HG03095 (cell line): ENCODE measurements at regions not wholly inside any gene's neighbourhood (a gene's known extent, or its start where the extent isn't known, plus 50 kb on each side); places are given as distances from the start of the nearest gene placed in this dataset.
"Not testable (repeated sequence)": the region's sequence is repeated elsewhere in the genome, so short reads cannot be mapped to it uniquely, and the experiment has no call there.

Source experiments
- ATAC-seq: cut with Tn5 transposase; IDR thresholded peaks from one replicate; pipeline ENCODE4 v1.9.1; 2021; ENCODE audit warnings: moderate library complexity; ENCODE audit not compliant: unreplicated experiment

DNA sequence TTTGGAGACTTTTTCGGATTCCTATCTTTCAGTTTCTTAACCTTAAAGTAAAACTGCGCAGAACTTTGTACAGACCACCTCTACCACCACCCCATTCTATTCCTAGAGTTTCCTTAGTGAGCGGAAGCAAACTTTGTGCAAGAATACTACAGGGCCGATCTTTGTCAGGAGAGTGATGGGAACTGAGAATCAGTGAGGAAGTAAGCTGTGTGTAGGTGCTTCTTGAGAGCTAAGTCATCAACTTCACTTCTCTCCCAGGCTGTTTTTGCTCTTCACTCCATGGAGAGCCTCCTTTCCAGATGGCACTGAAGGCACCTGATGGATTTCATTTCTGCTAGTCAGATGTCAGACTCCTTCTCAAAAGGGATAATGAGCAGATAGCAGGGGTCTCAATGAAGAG is 127.3 kb downstream of the SPATA31D1 start:
- no peak for ATAC-seq

DNA sequence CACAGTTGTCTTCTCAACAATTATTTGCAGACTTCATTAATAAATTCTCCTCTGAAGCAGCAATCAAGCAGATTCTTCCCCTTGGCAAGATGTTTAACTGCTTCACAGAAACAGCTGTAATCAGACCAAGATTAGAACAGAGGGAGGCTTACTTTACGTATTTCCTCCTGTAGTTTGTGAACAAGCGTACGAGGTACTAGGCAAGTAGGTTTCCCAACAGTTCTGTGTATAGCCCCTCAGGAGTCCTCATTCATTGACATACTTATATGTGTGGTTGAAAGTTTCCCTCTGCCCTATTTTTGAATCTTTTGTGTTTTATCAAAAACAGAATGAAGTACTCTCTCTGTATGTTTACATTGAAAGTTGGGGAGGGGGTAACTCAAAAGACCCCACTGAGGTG is 128.0 kb downstream of the SPATA31D1 start:
- no peak for ATAC-seq

DNA sequence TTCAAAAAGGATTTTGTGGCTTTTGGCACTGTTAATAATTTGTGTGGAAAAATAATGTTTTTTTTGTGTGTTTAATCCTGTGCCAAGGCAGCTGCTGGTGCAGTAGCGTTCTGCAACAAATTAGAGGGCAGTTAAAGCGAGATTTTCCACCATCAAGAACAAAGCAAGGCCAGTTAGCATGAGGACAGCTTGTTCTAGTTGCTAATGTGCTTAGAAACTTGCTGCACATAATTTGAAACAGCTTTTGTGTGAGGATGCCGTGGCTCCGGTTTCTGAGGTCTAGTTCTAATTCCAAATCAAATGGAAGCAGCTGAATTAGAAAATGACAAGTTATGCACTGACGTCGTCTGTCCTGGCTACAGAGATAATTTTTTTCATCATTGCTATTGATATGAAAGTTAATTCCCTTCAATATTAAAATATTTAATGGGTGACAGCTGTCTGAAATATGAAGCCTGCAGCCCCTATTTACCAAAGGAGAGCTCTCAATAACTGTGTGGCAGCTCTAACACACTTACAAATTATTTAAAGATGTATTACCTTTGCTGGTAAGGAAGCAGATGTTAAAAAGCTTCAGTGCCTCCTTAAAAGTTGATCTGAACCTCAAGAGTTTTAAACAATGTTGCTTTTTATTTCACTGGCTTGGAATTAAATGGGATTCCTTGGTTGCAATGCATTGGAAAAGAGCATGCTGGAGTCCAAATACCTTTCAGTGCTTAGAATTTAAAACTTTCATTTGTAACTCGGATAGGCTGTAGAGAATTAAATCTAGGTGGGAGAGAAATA is 128.6 kb downstream of the SPATA31D1 start:
- ATAC-seq: no peak

DNA sequence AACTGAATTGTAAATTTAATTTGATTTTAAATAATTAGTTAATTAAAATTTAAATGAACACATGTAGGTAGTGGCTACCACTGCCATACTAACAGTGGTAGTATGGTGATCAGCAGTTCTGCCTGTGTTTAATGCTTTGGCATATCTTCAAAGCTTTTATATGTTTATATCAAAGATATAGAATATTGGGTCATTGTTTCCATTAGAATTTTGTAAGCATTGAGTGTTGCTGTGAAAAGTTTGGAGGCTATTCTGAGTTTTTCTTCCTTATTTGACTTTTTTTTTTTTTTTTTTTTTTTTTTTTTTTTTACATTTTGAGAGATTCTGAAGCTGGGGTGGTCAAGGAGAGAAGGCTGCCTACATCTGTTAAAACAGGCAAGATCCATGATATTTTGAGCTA is 134.2 kb downstream of the SPATA31D1 start:
- ATAC-seq: no peak

DNA sequence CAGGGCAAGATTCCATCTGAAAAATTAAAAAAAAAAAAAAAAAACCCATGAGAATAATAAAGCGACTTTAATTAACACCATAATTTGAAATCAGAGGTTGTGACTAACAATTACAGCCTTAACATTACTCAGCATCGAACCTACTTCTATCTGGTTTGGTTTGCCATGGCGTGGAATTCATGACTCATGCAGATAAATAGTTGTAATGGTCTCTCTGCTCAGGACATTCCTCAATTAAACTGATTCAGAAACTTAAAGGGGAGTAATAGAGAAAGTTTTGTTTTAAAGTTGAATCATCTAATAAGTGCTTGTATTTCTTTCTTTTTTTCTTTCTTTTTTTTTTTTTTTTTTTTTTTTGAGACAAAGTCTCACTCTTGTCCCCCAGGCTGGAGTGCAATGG is 135.5 kb downstream of the SPATA31D1 start:
- ATAC-seq: no peak

DNA sequence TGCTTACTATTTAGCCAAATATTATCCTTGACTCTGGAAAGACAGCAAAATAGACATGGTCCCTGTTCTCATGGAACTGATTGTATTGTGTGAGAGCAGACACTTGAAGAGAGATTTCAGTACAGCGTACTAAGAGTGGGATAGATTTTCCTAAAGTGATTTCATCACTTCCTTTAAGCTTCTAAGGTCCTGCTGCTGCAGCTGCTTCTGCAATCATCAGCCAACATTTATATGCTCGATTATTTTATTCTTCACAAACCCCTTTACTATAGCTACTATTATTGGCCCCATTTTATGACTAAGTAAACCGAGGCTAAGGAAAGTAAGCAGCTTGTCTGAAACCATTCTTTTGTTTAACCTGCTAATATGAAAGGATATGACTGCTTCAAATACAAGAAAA is 137.7 kb downstream of the SPATA31D1 start:
- ATAC-seq: no peak

DNA sequence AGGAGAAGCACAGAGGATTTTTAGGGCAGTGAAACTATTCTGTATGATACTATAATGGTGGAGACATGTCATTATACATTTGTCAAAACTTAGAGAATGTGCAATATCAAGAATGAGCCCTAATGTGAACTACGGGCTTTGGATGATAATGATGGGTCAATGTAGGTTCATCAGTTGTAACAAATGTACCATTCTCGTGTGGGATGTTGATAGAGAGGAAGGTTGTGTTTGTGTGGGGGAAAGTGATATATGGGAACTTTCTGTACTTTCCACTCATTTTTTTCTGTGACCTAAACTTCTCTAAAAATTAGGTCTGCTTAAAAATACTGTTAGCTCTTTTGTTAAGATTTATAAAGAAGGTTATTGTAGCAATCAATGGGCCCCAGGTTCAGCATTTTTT is 138.9 kb downstream of the SPATA31D1 start:
- no peak for ATAC-seq

DNA sequence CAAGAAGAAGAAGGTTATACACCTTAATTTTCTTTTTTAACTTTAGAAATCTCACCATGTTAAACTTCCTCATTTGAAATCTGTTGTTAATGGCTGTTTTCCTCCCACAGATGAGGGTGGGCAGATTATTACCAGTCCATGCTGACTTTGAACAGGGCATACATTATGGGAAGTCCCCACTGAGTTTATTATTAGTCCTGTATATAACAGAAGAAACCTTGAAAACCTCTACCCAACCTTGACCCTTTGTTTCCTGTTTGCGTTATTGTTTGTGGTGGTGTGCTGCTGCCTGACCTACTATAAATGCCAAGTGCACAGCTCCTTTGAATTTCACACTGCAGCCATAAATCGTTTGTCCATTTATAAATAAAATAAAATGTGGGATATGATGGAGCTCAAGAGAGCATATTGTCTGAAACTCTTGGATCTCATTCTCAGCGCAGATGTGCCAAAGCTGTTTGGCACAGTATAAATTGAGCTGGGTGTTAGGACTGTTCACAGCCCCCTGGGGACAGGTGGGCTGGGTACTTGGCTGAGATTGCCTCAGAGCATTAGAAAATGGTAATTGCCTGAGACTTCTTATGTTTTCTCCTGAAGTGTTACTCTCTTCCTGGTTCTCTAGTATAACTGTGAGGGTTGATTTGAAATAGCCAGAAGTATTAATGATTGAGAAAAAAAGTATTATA is 139.6 kb downstream of the SPATA31D1 start:
- ATAC-seq: peak; percentile 91

DNA sequence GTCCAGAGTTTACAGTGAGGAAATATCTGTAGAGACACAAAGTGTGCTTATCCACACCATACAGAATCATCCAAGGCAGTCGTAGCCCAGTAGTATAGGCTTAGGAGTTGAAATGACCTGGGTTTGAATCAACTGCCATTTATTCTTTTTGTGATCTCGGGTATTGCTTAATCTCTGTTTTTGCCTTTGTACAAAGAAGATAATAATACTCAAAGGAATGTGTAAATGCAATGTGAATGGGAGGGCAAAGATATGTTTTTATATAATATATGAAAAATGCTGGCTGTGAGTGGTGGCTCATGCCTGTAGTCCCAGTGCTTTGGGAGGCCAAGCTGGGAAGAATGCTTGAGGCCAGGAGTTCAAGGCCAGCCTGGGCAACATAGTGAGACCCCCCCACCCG is 141.1 kb downstream of the SPATA31D1 start:
- ATAC-seq: no peak

DNA sequence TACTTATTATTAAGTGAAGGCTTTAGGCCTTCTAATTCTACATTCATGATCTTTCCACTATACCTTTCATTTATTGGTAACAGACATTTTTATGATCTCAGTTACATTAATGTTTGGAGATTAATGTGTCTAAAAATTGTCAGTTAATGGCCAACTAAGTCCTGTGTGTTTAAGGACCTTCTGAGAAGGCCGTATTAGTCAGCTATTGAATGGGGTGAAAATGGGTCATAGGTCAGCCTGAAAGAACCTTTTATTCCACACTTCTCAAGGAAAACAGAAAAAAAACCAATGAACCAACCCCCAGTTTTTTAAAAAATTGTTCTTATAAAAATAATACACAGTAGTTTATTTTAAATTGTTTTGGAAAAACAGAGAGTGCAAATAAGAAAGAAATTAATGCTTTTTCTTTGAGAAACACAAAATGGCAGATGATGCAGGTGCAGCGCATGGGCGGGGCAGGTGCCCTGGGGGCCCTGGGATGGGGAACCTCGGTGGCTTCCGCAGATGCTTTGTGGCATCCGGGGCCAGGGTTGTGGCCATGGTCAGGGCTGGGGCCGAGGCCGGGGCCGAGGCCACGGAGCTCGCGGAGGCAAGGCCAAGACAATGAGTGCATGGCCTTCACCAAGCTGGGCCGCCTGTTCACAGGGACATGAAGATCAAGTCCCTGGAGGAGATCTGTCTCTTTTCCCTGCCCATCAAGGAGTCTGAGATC is 141.9 kb downstream of the SPATA31D1 start:
- ATAC-seq: no peak

DNA sequence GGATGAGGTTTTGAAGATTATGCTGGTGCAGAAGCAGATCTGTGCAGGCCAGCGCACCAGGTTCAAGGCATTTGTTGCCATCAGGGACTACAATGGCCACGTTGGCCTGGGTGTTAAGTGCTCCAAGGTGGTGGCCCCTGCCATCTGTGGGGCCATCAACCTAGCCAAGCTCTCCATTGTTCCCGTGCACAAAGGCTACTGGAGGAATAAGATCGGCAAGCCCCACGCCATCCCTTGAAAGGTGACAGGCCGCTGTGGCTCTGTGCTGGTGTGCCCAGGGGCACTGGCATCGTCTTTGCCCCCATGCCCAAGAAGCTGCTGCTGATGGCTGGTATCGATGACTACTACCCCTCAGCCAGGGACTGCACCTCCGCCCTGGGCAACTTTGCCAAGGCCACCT is 142.5 kb downstream of the SPATA31D1 start:
- no peak for ATAC-seq

DNA sequence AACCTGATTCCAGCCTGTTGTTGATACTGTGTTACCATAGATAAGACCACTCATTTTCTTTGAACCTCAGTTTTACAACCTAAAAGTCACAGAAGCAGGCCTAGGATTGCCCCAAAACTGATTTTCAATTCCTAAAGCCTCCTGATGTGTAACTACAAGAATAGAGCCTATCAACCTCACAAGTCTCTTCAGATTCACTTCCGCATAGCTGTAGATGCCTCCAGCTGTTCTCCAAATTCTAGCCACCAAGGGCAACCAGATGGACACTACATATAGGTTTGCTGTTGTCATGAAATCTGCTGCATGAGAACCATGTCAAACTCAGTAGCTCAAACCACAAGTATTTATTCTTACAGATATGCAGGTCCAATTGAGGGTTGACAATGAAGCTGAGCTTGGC is 143.5 kb downstream of the SPATA31D1 start:
- no peak for ATAC-seq

DNA sequence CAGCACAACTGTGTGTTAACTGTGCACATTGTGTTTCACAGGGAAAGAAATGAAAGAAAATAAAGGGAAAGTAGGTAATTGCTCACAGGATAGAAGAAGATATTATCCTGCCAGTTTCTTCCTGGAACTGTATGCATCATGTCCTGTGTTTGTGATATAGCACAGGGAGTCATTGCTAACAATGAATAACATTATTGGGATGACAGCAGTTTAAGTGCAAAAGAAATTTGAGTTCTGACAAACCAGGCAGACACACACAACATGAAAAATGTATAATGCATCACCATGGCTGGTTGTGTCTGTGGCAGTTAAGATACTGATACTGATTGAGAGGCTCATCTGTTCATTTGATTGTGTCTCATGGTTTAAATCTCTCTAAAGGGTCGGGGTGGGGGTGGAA is 145.4 kb downstream of the SPATA31D1 start:
- no peak for ATAC-seq

DNA sequence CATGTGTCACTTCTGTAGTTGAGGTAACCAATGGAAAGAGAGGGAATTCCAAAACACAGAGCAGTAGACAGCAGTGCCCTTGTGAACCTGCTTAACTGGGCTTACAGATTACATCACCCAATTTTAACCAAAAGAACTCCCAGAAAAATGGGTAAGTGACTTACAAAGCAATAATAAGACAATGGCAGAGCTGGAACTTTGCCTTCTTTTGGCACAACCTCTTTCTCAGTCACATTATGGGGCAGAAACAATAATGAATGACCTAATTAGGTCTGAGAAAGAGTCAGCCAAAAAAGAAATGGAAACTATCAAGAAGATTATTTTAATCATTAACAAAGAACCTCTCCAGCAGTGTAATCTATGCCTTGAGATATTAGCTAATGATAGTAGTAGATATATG is 146.5 kb downstream of the SPATA31D1 start:
- ATAC-seq: no peak

DNA sequence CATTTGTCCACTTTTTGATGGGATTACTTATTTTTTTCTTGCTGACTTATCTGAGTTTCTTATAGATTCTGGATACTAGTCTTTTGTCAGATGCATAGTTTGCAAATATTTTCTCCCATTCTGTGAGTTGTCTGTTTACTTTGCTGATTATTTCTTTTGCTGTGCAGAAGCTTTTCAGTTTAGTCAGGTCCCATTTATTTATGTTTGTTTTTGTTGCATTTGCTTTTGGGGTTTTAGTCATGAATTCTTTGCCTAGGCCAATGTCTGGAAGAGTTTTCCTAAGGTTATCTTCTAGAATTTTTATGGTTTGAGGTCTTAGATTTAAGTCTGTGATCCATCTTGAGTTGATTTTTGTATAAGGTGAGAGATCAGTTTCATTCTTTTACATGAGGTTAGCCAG is 149.5 kb downstream of the SPATA31D1 start:
- not testable (repeated sequence) for ATAC-seq

DNA sequence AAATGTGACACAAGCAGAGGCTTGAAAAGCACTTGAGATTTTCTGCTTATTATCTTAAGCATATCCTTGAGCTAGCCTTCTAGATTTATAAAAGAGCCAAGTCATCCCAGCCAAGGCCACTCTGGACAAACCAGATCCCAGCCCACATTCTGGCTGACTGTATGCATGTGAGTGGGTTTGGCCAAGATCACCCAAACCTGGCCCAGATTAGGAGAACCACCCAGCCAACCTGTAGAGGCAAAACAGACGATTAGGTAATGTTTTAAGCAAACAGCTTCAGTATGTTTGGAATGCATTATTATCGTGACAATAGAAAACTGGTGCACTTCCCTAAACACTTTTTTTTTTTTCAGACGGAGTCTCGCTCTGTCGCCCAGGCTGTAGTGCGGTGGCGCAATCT is 151.9 kb downstream of the SPATA31D1 start:
- ATAC-seq: no peak

DNA sequence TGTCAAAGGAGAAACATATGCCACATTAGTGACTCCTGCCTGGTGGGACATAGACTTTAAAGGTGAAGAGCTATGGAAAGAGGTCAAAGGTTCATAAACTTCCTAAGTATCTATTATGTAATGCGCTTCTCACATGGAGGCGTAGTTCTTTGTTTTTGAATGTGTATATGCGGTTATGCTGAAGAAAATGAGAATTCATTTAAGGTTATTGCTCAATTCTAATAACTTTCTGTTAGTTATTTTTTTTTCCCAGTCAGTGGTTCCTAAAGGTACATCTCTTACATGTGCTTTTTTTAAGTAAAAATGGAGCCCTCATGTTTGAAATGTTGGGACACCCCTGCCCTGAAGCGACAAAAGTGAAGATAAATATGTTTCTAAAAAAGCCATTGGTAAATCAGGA is 156.2 kb downstream of the SPATA31D1 start:
- no peak for ATAC-seq

DNA sequence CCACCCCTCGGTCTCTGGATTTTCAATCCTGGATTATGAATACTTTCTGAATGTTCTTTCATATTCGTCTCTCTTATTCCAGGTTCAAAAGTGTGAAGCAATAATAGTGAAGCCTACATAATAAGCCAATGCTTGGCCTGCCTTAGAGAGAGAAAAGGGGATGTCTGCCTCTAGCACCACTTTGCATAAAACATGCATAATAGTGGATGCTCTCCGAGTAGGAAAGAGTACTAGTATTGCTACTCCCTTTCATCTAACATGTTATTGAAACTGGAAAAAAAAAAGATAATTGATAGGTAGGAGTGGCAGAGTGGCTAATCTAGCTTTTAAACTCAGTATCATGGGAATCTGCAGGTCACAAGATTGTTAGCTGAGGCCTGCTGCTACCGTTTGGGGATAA is 158.1 kb downstream of the SPATA31D1 start:
- ATAC-seq: no peak

DNA sequence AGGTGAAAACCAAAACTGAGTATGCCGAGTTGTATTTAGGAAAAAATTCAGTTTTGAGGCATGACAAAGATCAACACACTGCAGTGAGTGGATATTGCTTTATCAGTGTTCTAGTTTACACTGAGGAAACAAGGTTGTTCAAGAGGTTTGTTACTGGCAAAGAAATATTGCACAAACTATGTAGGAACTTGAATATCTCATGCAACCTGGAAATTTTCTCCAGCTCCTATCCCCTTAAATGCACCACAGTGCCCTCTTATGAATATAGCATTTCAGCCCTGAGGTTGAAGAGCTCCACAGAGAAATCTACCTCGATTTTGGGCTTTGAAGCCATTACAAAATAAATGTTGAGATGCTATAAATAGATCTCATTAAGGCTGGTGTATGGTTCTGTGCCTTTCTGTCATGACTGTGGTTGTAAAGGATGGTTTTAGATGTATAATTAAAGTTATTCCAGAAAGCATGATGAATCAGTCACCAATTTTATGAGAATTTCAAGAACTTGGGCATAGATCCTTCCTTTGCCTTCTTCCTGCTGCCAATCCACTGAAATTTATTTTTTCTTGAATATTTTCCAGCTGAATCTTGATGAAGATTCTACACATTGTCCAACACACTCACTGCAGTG is 159.3 kb downstream of the SPATA31D1 start:
- no peak for ATAC-seq

DNA sequence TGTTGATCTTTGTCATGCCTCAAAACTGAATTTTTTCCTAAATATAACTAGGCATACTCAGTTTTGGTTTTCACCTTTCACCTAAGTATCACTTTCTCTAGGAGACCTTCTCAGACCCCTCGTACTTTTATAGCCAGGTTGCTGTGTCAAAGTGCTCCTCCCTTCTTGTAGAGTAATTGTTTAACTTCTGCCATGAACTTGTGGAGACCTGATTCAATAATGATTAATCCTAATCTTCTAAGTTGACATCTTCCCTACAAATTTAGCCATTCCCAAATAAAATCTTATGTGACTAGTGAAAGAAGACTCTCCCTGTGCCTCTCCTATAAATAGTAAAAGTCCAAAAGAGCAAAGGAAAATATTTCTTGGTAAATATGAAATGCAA is 159.8 kb downstream of the SPATA31D1 start:
- ATAC-seq: no peak

DNA sequence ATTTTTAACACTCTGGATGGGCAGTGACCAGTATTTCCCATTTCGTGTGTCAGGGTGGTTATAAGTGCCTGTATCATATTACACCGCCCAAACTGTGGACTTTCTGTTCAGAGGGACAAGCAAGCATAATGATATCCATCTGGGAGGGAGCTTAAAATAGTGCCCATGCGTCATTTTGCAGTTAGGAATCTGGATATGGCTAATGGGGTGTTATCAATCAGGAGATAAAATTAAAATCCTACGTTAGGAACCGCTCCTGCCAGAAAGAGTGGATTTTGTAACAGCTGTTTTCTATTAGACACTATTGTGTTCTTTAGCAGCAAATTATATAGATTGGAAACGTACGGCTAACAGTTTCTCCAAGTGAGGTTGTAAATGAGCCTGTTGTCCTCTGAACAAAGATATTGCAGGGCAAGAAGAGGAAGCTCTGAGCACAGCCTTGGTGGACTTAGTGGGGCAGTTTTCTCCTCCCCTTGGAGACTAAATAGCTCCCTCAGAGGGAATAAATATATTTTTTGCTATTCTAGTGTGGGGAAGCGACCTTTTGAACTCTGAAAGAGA is 160.4 kb downstream of the SPATA31D1 start:
- ATAC-seq: no peak
